ENCODE measurements at regions not wholly inside any gene's neighbourhood (a gene's known extent, or its start where the extent isn't known, plus 50 kb on each side); places are given as distances from the start of the nearest gene placed in this dataset.

GRCh38 chr19:31881988-31882387 is 463.4 kb upstream of the ZNF507 start:
- TF ChIP-seq CTCF (IDR thresholded peaks at IDR 0.05): no peak
- TF ChIP-seq POLR2A (IDR thresholded peaks at IDR 0.05): no peak
